KMS-11 (cell line): ENCODE measurements at regions not wholly inside any gene's neighbourhood (a gene's known extent, or its start where the extent isn't known, plus 50 kb on each side); places are given as distances from the start of the nearest gene placed in this dataset.

Experiments
- H2AFZ ChIP-seq: fragments of 200-600 bp; sonication (generic); 2 replicates; pipeline ENCODE4 v1.6.1; 2016; ENCODE audit warnings: antibody characterized with exemption, mixed run types, low read depth
- H3K27ac ChIP-seq: fragments of 200-600 bp; sonication (generic); 2 replicates; pipeline ENCODE4 v1.6.1; 2016; ENCODE audit warnings: mild to moderate bottlenecking, mixed run types
- H3K27me3 ChIP-seq: fragments of 200-600 bp; sonication (generic); 2 replicates; pipeline ENCODE4 v1.6.1; 2017; ENCODE audit warnings: mild to moderate bottlenecking, low read depth, mixed run types, moderate library complexity; ENCODE audit not compliant: insufficient read depth
- H3K36me3 ChIP-seq: fragments of 200-600 bp; sonication (generic); 2 replicates; pipeline ENCODE4 v1.6.1; 2017; ENCODE audit warnings: mild to moderate bottlenecking, mixed run types; ENCODE audit not compliant: insufficient read depth
- H3K4me1 ChIP-seq: fragments of 200-600 bp; sonication (generic); 2 replicates; pipeline ENCODE4 v1.6.1; 2016; ENCODE audit warnings: mild to moderate bottlenecking, low read depth, mixed run types; ENCODE audit not compliant: poor library complexity, severe bottlenecking
- H3K4me2 ChIP-seq: fragments of 200-600 bp; sonication (generic); 2 replicates; pipeline ENCODE4 v1.7.0; 2016; ENCODE audit warnings: mild to moderate bottlenecking, mixed run types
- H3K4me3 ChIP-seq: fragments of 200-600 bp; sonication (generic); IDR thresholded peaks from 2 replicates; pipeline ENCODE4 v1.6.1; 2017; ENCODE audit warnings: low read depth, low read length, mixed read lengths; ENCODE audit not compliant: insufficient read depth
- H3K79me2 ChIP-seq: fragments of 200-600 bp; sonication (generic); 2 replicates; pipeline ENCODE4 v1.6.1; 2016; ENCODE audit warnings: low read depth, mixed run types; ENCODE audit not compliant: insufficient read depth
- H3K9ac ChIP-seq: fragments of 200-600 bp; sonication (generic); 2 replicates; pipeline ENCODE4 v1.6.1; 2016; ENCODE audit warnings: mild to moderate bottlenecking, mixed run types
- H4K20me1 ChIP-seq: fragments of 200-600 bp; sonication (generic); 2 replicates; pipeline ENCODE4 v1.6.1; 2016; ENCODE audit warnings: mild to moderate bottlenecking, mixed run types; ENCODE audit not compliant: insufficient read depth
- CTCF ChIP-seq: fragments of 200-600 bp; sonication (generic); conservative IDR thresholded peaks from 2 replicates; pipeline ENCODE4 v1.6.1; 2017; ENCODE audit warnings: low read depth, mild to moderate bottlenecking, antibody characterized with exemption, low read length, moderate library complexity, mixed read lengths

GRCh38 chr5:89287964-89288363 is 405.0 kb upstream of the MEF2C start:
- TF ChIP-seq CTCF: no peak
- peaks cover 7% of the 10 kb centered on the region for H3K4me1 ChIP-seq
- H3K9ac ChIP-seq: no peak overlapping the region
- H3K4me2 ChIP-seq: no peak overlapping the region
- H4K20me1 ChIP-seq: no peaks in the 10 kb centered on the region
- H3K4me3 ChIP-seq: no peak overlapping the region
- H2AFZ ChIP-seq: no peak overlapping the region
- H3K27me3 ChIP-seq: no peaks in the 10 kb centered on the region
- H3K27ac ChIP-seq: no peak overlapping the region
- H3K79me2 ChIP-seq: no peaks in the 10 kb centered on the region
- H3K36me3 ChIP-seq: no peaks in the 10 kb centered on the region

- no peak overlapping the region for H2AFZ ChIP-seq
- TF ChIP-seq CTCF: no peak
- H3K4me3 ChIP-seq: no peak overlapping the region
- no peaks in the 10 kb centered on the region for H3K79me2 ChIP-seq
- H4K20me1 ChIP-seq: no peaks in the 10 kb centered on the region
- no peaks in the 10 kb centered on the region for H3K27me3 ChIP-seq
- H3K4me1 ChIP-seq: peaks cover 7% of the 10 kb centered on the region
- no peak overlapping the region for H3K9ac ChIP-seq
- no peak overlapping the region for H3K4me2 ChIP-seq
- H3K27ac ChIP-seq: no peak overlapping the region
- H3K36me3 ChIP-seq: no peaks in the 10 kb centered on the region
Measured at GRCh38 chr5:89286320-89286719, 403.3 kb upstream of the MEF2C start.

- H3K27me3 ChIP-seq: no peaks in the 10 kb centered on the region
- TF ChIP-seq CTCF: no peak; the same call in 1 of the 2 replicates
- peaks cover 21% of the 10 kb centered on the region for H3K4me1 ChIP-seq
- H3K79me2 ChIP-seq: no peaks in the 10 kb centered on the region
- H4K20me1 ChIP-seq: no peaks in the 10 kb centered on the region
- H2AFZ ChIP-seq: no peak overlapping the region
- H3K4me2 ChIP-seq: no peak overlapping the region
- no peak overlapping the region for H3K9ac ChIP-seq
- no peak overlapping the region for H3K4me3 ChIP-seq
- H3K27ac ChIP-seq: no peak overlapping the region
- no peaks in the 10 kb centered on the region for H3K36me3 ChIP-seq
Measured at GRCh38 chr5:89283728-89284493, 400.9 kb upstream of the MEF2C start.

- no peaks in the 10 kb centered on the region for H4K20me1 ChIP-seq
- no peaks in the 10 kb centered on the region for H3K27me3 ChIP-seq
- H3K9ac ChIP-seq: no peak overlapping the region
- H3K79me2 ChIP-seq: no peaks in the 10 kb centered on the region
- peaks cover 21% of the 10 kb centered on the region for H3K4me1 ChIP-seq
- no peak overlapping the region for H3K27ac ChIP-seq
- no peak overlapping the region for H3K4me2 ChIP-seq
- no peak overlapping the region for H2AFZ ChIP-seq
- no peak overlapping the region for H3K4me3 ChIP-seq
- TF ChIP-seq CTCF: no peak
- no peaks in the 10 kb centered on the region for H3K36me3 ChIP-seq
Measured at GRCh38 chr5:89282554-89283510, 399.8 kb upstream of the MEF2C start.
